ENCODE measurements at regions not wholly inside any gene's neighbourhood (a gene's known extent, or its start where the extent isn't known, plus 50 kb on each side); places are given as distances from the start of the nearest gene placed in this dataset.

- DNase-seq: no peak
Measured at GRCh38 chr5:124297826-124298225, 448.6 kb downstream of the ZNF608 start.

DNA sequence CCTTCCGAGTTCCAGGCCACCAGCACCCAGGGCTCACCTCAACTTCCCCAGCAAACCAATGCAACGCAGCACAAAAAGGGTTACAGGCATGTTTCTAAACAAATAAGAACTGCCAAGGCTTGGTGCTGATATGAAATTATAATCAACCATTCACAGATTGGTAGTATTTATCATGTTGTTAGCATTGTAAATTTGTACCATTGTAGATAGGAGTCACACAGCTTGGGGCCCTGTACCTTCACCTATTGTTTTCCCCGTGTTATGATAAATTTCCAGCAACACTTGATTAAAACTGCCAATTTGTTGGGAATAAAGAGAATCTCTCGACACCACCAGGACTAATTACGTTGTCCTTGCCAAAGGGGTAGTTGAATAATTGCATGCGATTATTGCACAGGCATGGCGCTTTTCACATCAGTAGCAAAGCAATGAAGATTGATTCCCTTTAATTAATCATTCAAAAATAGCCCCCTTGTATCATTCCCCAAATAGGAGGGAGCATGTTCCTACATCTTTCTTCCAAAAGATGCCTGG, 454.1 kb downstream of the ZNF608 start:
- no peak for DNase-seq

DNA sequence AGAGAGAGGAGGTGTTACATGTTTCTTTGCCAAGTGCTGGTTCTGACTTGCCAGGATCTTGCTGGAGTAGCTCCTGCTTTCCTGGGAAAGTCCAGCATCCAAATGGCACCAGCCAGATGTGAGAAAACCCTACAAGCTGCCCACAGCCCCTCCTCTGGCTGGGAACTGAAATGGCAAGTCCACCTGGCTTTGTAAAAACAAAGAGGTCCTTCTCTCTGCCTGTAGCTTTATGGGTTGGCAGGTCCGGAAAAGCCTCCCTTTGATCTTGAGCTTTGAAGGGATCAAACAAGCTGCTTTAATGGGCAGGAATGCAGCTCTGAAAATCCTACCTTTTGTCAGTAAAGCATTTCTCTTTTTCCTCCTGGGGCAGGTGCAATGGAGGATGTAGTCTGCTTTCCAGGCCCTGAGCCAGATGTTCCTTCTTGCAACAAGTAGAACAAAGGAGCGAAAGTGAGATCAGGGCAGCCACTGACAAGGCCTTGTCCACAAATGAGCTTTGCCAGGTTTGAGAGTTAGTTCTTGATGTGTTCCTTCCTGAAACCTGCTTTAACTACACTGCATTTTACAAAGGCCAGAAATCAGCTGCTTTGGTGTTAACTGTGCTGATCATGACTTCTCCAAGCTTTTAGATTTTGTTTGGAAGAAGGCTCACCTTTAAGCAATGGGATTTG, 456.7 kb downstream of the ZNF608 start:
- no peak for DNase-seq

- DNase-seq: no peak
Measured at GRCh38 chr5:124289130-124289529, 457.3 kb downstream of the ZNF608 start.

DNA sequence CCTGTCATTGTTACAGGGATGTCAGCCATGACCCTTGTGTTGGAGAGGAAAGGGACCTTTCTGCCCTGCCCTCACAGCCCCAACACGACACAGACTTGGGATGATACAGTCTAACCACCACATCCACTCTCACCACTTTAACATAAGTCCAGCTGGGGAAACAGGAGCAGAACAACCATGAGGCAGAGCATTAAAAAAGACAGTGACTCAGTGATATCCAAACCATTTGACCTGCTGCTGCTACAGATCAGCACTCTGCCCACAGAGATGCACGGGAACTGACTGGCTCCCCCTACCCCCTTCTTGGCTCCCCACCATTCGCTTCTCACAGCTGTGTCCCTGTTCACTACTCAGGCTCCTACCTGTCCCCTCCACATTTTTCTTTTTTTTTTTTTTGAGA, 458.6 kb downstream of the ZNF608 start:
- no peak for DNase-seq

GRCh38 chr5:124285733-124286132, 460.7 kb downstream of the ZNF608 start:
- DNase-seq: no peak

DNA sequence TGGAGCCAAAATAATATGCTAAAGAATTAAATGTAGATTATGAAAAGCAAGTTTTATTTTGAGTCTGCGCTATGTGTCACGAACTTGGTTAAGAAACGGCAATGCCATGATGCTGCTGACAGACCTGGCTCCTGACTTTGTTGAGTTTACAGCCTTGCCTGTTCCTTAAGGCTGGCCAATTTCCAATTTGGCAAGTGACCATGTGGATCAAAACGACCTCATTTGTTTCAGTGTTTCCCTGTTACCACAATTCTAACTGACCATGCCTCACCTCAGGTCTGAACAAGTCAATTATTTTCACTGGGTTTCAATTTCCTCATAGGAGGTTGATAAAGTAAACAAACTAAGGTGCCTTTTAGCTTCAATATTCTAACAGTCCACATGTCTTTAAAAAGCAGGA, 461.4 kb downstream of the ZNF608 start:
- no peak for DNase-seq

DNA sequence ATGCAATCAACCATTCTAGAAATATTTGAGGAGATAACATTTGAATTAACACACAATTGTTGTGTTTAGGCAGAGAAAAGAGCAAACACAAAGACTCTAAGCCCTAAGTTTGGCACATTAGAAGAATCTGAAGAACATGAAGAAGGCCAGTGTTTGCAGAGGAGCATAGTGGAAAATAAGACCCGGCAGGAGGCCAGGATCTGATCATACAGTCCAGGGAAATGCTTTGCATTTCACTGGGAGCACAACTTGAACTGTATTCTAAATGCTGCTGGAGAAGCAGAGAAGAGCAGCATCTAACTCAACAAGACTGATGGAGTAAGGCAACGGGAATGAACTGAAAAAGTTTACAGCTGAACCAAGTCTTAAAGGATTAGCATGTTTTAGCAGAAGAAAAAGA, 463.4 kb downstream of the ZNF608 start:
- no peak for DNase-seq

DNA sequence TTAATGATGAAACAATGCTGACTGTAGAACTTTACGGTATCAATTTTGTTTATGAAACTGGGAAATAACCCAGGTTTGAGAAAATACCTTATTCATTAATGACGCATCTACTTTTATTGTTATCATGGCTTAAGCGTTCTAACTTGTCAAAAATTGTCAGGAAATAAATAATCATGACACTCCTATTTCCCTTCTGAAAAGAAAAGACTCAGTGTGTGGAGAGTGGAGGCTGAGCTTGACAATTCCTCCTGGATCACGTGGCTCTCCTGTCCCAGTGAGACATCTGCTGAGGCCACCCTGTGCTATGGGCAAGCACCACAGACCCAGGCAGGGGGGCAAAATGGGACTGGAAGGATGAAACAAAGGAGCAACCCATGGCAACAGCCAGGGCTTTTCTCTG, 466.4 kb downstream of the ZNF608 start:
- DNase-seq: no peak

GRCh38 chr5:124279146-124279876, 467.1 kb downstream of the ZNF608 start:
- DNase-seq: no peak

DNA sequence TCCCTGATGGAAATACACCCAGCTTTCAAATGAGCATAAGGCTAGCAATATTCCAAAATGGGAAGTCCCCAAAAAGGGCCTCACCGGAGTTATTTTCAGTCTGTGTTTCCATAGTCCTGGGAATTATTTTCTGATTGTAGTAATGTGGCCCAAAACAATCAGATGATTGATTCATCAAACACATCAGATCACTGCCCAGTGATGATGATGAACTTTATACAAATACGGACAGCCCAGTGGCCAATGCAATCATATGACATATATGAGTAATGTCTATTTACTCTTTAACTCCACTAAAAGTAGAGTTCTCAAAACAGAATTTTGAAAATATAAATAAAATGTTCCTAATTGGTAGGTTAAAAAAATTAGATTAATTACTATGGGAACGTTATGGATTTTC, 467.8 kb downstream of the ZNF608 start:
- no peak for DNase-seq

DNA sequence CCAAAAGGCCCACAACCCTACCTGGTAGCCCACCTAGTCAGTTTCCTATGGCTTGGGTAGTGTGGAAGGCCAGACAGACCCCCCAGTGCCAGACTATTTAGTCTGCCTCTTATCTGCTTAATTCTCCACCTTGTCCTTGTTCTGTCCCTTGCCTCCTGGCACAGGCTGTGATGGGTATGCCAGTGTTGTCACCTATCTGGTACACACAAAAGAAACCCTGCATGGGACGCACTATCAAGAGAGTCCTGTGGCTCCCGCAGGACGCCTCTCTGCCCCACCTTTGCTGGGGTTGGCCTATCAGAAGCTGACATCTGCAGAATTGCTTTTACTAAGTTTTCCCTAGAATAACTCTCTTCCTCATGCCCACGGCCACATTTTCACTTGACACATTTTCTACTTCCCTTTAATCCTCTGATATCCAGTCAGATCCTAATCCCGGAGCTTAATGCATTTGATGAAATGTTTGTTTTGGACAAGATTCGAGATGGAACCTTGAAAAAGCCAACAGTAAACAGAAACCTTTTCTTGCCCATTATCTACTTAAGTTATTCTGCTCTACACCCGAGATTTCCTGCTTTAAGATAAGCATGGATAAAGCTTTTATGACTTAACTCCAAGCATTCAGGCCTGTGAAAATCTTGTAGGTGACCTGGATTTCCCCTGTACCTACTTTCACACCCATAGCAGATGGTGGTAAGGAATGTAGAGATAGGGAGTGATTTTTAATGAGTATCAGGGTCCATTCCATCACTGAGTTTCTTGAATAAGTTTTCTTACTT, 468.5 kb downstream of the ZNF608 start:
- DNase-seq: no peak

DNA sequence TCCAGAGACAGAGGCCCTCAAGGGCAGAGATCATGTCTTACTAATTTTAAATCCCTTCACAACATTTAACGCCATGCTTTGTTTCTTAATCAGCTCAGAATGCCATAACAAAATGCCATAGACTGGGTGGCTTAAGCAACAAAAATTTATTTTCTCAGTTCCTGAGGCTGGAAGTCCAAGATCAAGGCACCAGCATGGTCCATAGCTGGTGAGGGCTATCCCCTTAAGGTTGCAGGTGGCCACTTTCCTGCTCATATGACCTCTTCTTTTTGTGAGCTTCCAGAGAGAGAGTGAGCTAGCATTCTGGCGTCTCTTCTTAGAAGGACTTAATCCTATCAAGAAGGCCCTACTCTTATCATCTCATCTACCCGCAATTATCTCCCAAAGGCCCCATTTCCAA, 470.3 kb downstream of the ZNF608 start:
- DNase-seq: no peak

GRCh38 chr5:124274949-124275348, 471.5 kb downstream of the ZNF608 start:
- DNase-seq: no peak

GRCh38 chr5:124264499-124264898, 481.9 kb downstream of the ZNF608 start:
- DNase-seq: no peak

- DNase-seq: no peak
Measured at GRCh38 chr5:124263680-124264491, 482.6 kb downstream of the ZNF608 start.

- no peak for DNase-seq
Measured at GRCh38 chr5:124262991-124263571, 483.4 kb downstream of the ZNF608 start.

DNA sequence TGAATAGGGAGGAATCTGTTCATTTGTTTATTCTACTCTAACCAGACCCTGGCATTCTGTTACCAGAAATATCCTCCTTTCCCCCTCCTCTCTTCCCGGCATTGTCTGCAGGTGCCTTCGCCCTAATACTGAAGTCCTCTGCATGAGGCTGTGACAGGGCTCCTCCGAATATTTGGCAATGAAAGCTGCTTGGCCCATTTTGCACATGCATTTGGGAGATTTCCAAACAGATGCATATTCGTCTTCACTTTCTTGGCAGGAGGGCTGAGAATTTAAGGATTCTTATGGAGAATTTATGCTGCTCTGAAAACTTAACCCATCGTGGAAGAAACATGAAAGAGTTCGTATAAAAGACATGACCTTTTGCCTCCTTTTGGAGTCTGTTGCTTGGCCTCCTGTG, 484.0 kb downstream of the ZNF608 start:
- DNase-seq: no peak

DNA sequence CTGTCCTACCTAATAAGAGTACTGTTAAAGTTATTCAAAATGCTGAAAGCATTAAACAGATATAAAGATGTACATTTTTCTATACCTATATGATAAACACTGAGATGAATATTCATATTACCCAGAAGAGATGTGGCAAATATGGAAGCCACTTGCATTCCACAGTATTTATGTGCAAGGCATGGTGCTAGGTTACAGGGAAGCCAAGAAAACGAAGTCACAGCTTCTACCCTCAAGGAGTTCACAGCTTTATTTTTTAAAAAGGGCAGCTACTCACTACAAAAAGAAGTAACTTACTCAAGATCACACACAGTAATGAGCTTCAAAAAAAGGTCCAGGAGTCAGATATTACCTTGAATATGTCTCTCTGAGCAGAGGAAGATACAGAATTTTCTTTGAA, 484.6 kb downstream of the ZNF608 start:
- DNase-seq: no peak

- DNase-seq: no peak
Measured at GRCh38 chr5:124260921-124261515, 485.4 kb downstream of the ZNF608 start.

DNA sequence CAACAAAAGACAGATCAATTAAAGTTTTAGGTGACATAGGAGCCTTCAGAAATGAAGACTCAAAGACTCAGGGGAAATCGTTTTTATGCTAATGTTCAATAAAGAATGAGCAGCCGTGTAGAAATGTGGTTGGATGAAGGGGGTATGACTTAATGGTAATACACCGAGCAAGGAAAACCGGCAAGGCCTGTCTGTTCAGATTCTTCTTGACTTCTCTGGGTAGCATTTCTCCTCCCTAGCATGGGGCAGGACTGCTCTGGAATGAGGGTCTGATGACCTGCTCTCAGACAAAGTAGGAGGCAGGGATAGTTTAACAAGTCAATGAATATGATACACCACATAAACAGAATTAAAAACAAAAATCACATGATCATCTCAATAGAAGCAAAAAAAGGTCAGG, 487.4 kb downstream of the ZNF608 start:
- no peak for DNase-seq

DNA sequence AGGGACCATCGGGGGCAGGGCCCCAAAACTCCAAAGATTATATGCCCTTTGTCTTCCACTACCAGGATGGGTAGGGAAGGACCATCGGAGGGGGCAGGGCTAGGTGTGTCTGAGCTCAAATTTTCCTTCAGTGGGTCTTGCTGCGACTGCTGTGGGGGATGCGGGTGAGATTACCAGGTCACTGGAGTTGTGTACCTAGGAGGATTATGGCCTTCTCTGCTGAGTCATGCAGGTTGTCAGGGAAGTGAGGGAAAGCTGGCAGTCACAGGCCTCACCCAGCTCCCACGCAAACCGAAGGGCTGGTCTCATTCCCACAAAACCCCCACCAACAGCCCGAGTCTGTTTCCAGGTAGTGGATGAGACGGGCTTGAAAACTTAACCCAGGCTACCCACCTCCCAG, 489.4 kb downstream of the ZNF608 start:
- no peak for DNase-seq
